Kidney epithelial cell (primary cell): ENCODE measurements at regions not wholly inside any gene's neighbourhood (a gene's known extent, or its start where the extent isn't known, plus 50 kb on each side); places are given as distances from the start of the nearest gene placed in this dataset.

ENCODE experiments used
- DNase-seq: peaks from one replicate; pipeline ENCODE4 v3.0.0-alpha.2; 2010; ENCODE audit warnings: low read depth
- H3K27me3 ChIP-seq: 2 replicates; pipeline ENCODE4 v1.6.0; 2011; ENCODE audit warnings: low read length; ENCODE audit not compliant: control insufficient read depth, insufficient read depth
- H3K36me3 ChIP-seq: 2 replicates; pipeline ENCODE4 v1.5.1; 2011; ENCODE audit warnings: low read length; ENCODE audit not compliant: control insufficient read depth, insufficient read depth
- H3K4me3 ChIP-seq: 2 replicates; pipeline ENCODE4 v1.5.1; 2011; ENCODE audit warnings: low read depth, mild to moderate bottlenecking, control low read depth, low read length
- CTCF ChIP-seq: IDR thresholded peaks from 2 replicates; pipeline ENCODE4 v1.5.1; 2011; ENCODE audit warnings: mild to moderate bottlenecking, moderate library complexity, low read length, control low read depth, inconsistent platforms; ENCODE audit not compliant: insufficient read depth, poor library complexity, severe bottlenecking

GRCh38 chr6:112743323-112743722, 396.2 kb downstream of the RFPL4B start:
- DNase-seq: no peak
- Histone ChIP-seq H3K4me3 (no peak overlapping the region), H3K36me3 (no peaks in the 10 kb centered on the region), H3K27me3 (no peaks in the 10 kb centered on the region)
- no peak for TF ChIP-seq CTCF

DNA sequence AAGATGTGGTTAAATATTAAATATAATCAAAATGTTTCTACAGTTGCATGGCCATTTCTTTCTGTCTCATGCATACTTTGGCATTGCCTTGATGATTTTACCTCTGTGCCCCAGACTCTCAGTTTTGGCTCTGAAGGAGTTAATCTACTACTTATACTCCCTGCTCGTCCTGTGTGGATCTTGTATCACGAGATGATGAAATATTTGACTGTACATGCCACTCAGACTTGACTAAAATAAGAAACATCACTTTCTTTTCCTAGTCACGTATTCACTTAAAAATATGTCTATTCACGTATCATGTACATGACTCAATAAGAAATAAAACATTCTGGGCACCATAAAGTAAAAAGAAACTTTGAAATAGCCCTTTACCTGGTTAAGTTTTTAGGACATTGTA, 397.7 kb downstream of the RFPL4B start:
- Histone ChIP-seq H3K27me3 (no peaks in the 10 kb centered on the region), H3K4me3 (no peak overlapping the region), H3K36me3 (no peaks in the 10 kb centered on the region)
- no peak for TF ChIP-seq CTCF
- DNase-seq: no peak

DNA sequence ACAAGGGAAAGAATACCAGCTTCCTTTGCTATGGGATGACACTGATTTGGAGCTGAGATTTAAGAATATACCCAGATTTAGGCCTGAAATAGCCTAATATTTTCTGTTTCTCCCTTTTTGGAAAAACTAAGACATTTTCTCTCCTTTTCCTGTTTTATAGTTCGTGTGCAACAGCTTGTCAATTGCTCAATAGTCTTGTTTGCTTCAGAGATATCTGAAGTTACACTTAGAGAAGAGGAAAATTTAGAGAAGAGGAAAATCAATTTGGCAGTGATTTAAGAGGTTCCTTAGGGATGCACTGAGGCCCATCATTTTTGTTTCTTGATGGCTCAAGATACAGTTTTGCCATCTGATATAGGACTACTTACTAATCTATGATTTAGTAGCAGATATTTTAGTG, 398.6 kb downstream of the RFPL4B start:
- no peak overlapping the region for H3K4me3 ChIP-seq
- no peak for TF ChIP-seq CTCF
- DNase-seq: no peak
- H3K27me3 ChIP-seq: no peaks in the 10 kb centered on the region
- H3K36me3 ChIP-seq: no peaks in the 10 kb centered on the region

DNA sequence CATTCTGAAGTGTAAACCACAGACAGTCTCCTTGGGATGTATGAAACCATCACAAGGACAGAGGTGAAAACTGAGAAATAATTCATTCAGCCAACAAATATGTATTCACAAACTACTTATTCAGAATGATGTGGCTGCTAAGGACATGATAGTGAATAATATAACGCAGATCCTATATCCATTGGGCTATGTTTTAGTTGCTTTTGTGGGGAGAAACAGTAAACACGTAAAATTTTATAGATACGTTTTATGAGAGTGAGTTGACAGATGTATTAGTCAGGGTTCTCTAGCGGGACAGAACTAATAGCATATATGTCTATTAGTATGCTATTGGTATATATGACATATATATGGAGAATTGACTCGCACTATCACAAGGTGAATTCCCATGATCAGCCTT, 402.5 kb downstream of the RFPL4B start:
- Histone ChIP-seq H3K36me3 (no peaks in the 10 kb centered on the region), H3K27me3 (no peaks in the 10 kb centered on the region), H3K4me3 (no peak overlapping the region)
- DNase-seq: no peak
- no peak for TF ChIP-seq CTCF

GRCh38 chr6:112752305-112752704, 405.2 kb downstream of the RFPL4B start:
- Histone ChIP-seq H3K4me3 (no peak overlapping the region), H3K27me3 (no peaks in the 10 kb centered on the region), H3K36me3 (no peaks in the 10 kb centered on the region)
- DNase-seq: no peak
- no peak for TF ChIP-seq CTCF

DNA sequence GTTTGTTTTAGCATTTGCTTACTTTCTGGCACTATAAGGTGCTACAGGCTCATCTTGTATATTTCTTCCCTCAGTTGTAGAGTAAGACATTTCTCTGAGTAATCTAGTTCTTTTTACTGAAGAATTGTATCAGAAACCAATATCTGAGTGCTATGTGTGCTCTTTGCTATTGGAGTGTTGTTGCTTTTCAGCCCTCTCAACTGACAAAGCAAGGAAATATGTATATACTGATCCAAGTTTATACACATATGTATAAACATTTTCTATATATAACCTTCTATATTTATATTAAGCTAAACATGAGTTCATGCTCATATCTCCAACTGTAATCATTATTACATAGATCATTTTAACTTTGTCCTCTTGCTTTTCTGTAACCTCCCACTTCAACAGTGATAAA, 405.7 kb downstream of the RFPL4B start:
- no peaks in the 10 kb centered on the region for H3K36me3 ChIP-seq
- no peak overlapping the region for H3K4me3 ChIP-seq
- no peak for TF ChIP-seq CTCF
- H3K27me3 ChIP-seq: no peaks in the 10 kb centered on the region
- no peak for DNase-seq
